Activated CD8-positive, alpha-beta memory T cell treated with anti-CD3 and anti-CD28 coated beads, Interleukin-2, amount 10 ng/mL, durations not matched to agents 7 days and 5 days (primary cell): ENCODE measurements at regions not wholly inside any gene's neighbourhood (a gene's known extent, or its start where the extent isn't known, plus 50 kb on each side); places are given as distances from the start of the nearest gene placed in this dataset.

Experiments
- ATAC-seq: fragments of 150-1000 bp; cut with Tn5 transposase; one replicate; pipeline ENCODE4 v1.10.0; 2021; ENCODE audit warnings: moderate library complexity
- CTCF ChIA-PET: fragments of 350-600 bp; sonication (Branson Sonifier 250); formaldehyde crosslinking; loops from one replicate; lab custom pipeline; 2021; ENCODE audit warnings: antibody characterized with exemption; lab: Charles Lee
- DNase-seq: peaks from one replicate; pipeline ENCODE4 v3.0.0-alpha.2; 2020
- H3K27ac Mint-ChIP-seq: one replicate; pipeline ENCODE4 v1.8.0; 2021; ENCODE audit warnings: mild to moderate bottlenecking, mixed read lengths
- H3K27me3 Mint-ChIP-seq: one replicate; pipeline ENCODE4 v1.8.0; 2021; ENCODE audit warnings: mixed read lengths
- H3K36me3 Mint-ChIP-seq: one replicate; pipeline ENCODE4 v1.8.0; 2021; ENCODE audit warnings: mild to moderate bottlenecking, mixed read lengths
- H3K4me1 Mint-ChIP-seq: one replicate; pipeline ENCODE4 v1.8.0; 2021; ENCODE audit warnings: mixed read lengths
- H3K4me3 Mint-ChIP-seq: one replicate; pipeline ENCODE4 v1.8.0; 2021; ENCODE audit warnings: mild to moderate bottlenecking, moderate library complexity, mixed read lengths
- H3K9me3 Mint-ChIP-seq: one replicate; pipeline ENCODE4 v1.8.0; 2022; ENCODE audit warnings: low read depth, mixed read lengths

- ATAC-seq: no peak
- Mint-ChIP-seq H3K27me3 (no peaks in the 10 kb centered on the region), H3K9me3 (peaks cover 10% of the 10 kb centered on the region), H3K36me3 (no peaks in the 10 kb centered on the region), H3K4me1 (no peaks in the 10 kb centered on the region), H3K4me3 (no peak overlapping the region), H3K27ac (no peak overlapping the region)
- DNase-seq: no peak
- CTCF ChIA-PET: no interaction called here
Observed at GRCh38 chr5:165913059-165913458, 2378.4 kb upstream of the WWC1 start.

- no peak for DNase-seq
- no peak for ATAC-seq
- CTCF ChIA-PET: no interaction called here
- H3K36me3 Mint-ChIP-seq: no peaks in the 10 kb centered on the region
- no peaks in the 10 kb centered on the region for H3K4me1 Mint-ChIP-seq
- H3K4me3 Mint-ChIP-seq: no peak overlapping the region
- no peaks in the 10 kb centered on the region for H3K27me3 Mint-ChIP-seq
- peaks cover 13% of the 10 kb centered on the region for H3K9me3 Mint-ChIP-seq
- no peak overlapping the region for H3K27ac Mint-ChIP-seq
Observed at GRCh38 chr5:165914456-165914855, 2377.0 kb upstream of the WWC1 start.

- Mint-ChIP-seq H3K27ac (no peak overlapping the region), H3K36me3 (no peaks in the 10 kb centered on the region), H3K4me3 (no peak overlapping the region), H3K27me3 (no peaks in the 10 kb centered on the region), H3K4me1 (no peaks in the 10 kb centered on the region), H3K9me3 (peaks cover 7% of the 10 kb centered on the region)
- no peak for DNase-seq
- CTCF ChIA-PET: no interaction called here
- no peak for ATAC-seq
Observed at GRCh38 chr5:165919196-165919595, 2372.2 kb upstream of the WWC1 start.

GRCh38 chr5:165920655-165921054, 2370.8 kb upstream of the WWC1 start:
- H3K36me3 Mint-ChIP-seq: no peaks in the 10 kb centered on the region
- CTCF ChIA-PET: no interaction called here

GRCh38 chr5:165928971-165929370, 2362.5 kb upstream of the WWC1 start:
- DNase-seq: no peak
- no peak for ATAC-seq
- no peaks in the 10 kb centered on the region for H3K4me1 Mint-ChIP-seq
- H3K4me3 Mint-ChIP-seq: no peak overlapping the region
- no peaks in the 10 kb centered on the region for H3K27me3 Mint-ChIP-seq
- H3K36me3 Mint-ChIP-seq: no peaks in the 10 kb centered on the region
- CTCF ChIA-PET: no interaction called here
- H3K9me3 Mint-ChIP-seq: peaks cover 13% of the 10 kb centered on the region
- no peak overlapping the region for H3K27ac Mint-ChIP-seq

More at GRCh38 chr5:165920655-165921054, 2370.8 kb upstream of the WWC1 start:
- H3K27me3 Mint-ChIP-seq: no peaks in the 10 kb centered on the region
- no peak overlapping the region for H3K27ac Mint-ChIP-seq
- ATAC-seq: no peak
- DNase-seq: no peak
- H3K9me3 Mint-ChIP-seq: peaks cover 7% of the 10 kb centered on the region
- no peak overlapping the region for H3K4me3 Mint-ChIP-seq
- H3K4me1 Mint-ChIP-seq: no peaks in the 10 kb centered on the region

GRCh38 chr5:165940541-165940940, 2350.9 kb upstream of the WWC1 start:
- Mint-ChIP-seq H3K36me3 (no peaks in the 10 kb centered on the region), H3K27me3 (no peaks in the 10 kb centered on the region)
- DNase-seq: no peak

GRCh38 chr5:165956854-165957253, 2334.6 kb upstream of the WWC1 start:
- H3K4me3 Mint-ChIP-seq: no peak overlapping the region
- H3K4me1 Mint-ChIP-seq: no peaks in the 10 kb centered on the region
- H3K36me3 Mint-ChIP-seq: no peaks in the 10 kb centered on the region
- H3K27ac Mint-ChIP-seq: no peak overlapping the region
- DNase-seq (no peak), ATAC-seq (no peak)
- no peaks in the 10 kb centered on the region for H3K27me3 Mint-ChIP-seq
- peaks cover 4% of the 10 kb centered on the region for H3K9me3 Mint-ChIP-seq
- CTCF ChIA-PET: no interaction called here

More at GRCh38 chr5:165940541-165940940, 2350.9 kb upstream of the WWC1 start:
- Mint-ChIP-seq H3K4me1 (no peaks in the 10 kb centered on the region), H3K27ac (no peak overlapping the region), H3K9me3 (peaks cover 9% of the 10 kb centered on the region), H3K4me3 (no peak overlapping the region)
- ATAC-seq: no peak
- CTCF ChIA-PET: no interaction called here

- CTCF ChIA-PET: interaction anchor here (0.9 kb wide), 1 partner anchor 9 kb away, joined by 3 read pairs; no protein-coding TSS in a partner anchor
Observed at GRCh38 chr5:165981671-165982070, 2309.8 kb upstream of the WWC1 start.

GRCh38 chr5:165996201-165996875, 2295.1 kb upstream of the WWC1 start:
- no peaks in the 10 kb centered on the region for H3K27me3 Mint-ChIP-seq
- H3K4me1 Mint-ChIP-seq: no peaks in the 10 kb centered on the region
- no peaks in the 10 kb centered on the region for H3K36me3 Mint-ChIP-seq
- H3K27ac Mint-ChIP-seq: no peak overlapping the region
- CTCF ChIA-PET: no interaction called here
- H3K4me3 Mint-ChIP-seq: no peak overlapping the region
- ATAC-seq: no peak
- DNase-seq: no peak
- peaks cover 14% of the 10 kb centered on the region for H3K9me3 Mint-ChIP-seq

More at GRCh38 chr5:165981671-165982070, 2309.8 kb upstream of the WWC1 start:
- no peak overlapping the region for H3K27ac Mint-ChIP-seq
- ATAC-seq (no peak), DNase-seq (no peak)
- H3K4me3 Mint-ChIP-seq: no peak overlapping the region
- no peaks in the 10 kb centered on the region for H3K27me3 Mint-ChIP-seq
- no peaks in the 10 kb centered on the region for H3K4me1 Mint-ChIP-seq
- peaks cover 6% of the 10 kb centered on the region for H3K9me3 Mint-ChIP-seq
- H3K36me3 Mint-ChIP-seq: no peaks in the 10 kb centered on the region

GRCh38 chr5:165999693-166000320, 2291.6 kb upstream of the WWC1 start:
- Mint-ChIP-seq H3K4me3 (no peak overlapping the region), H3K27ac (no peak overlapping the region), H3K36me3 (no peaks in the 10 kb centered on the region), H3K4me1 (no peaks in the 10 kb centered on the region), H3K9me3 (peaks cover 11% of the 10 kb centered on the region), H3K27me3 (no peaks in the 10 kb centered on the region)
- CTCF ChIA-PET: no interaction called here
- ATAC-seq (no peak), DNase-seq (no peak)

GRCh38 chr5:166004006-166004405, 2287.4 kb upstream of the WWC1 start:
- ATAC-seq: no peak

GRCh38 chr5:166013415-166013814, 2278.0 kb upstream of the WWC1 start:
- no peaks in the 10 kb centered on the region for H3K27me3 Mint-ChIP-seq
- peaks cover 3% of the 10 kb centered on the region for H3K9me3 Mint-ChIP-seq
- H3K36me3 Mint-ChIP-seq: no peaks in the 10 kb centered on the region
- H3K27ac Mint-ChIP-seq: no peak overlapping the region
- no peak for DNase-seq
- CTCF ChIA-PET: no interaction called here
- no peak overlapping the region for H3K4me3 Mint-ChIP-seq
- H3K4me1 Mint-ChIP-seq: no peaks in the 10 kb centered on the region
- no peak for ATAC-seq

More at GRCh38 chr5:166004006-166004405, 2287.4 kb upstream of the WWC1 start:
- Mint-ChIP-seq H3K36me3 (no peaks in the 10 kb centered on the region), H3K27me3 (no peaks in the 10 kb centered on the region), H3K9me3 (peaks cover 5% of the 10 kb centered on the region), H3K4me3 (no peak overlapping the region), H3K27ac (no peak overlapping the region), H3K4me1 (no peaks in the 10 kb centered on the region)
- no peak for DNase-seq
- CTCF ChIA-PET: no interaction called here

GRCh38 chr5:166014256-166014655, 2277.2 kb upstream of the WWC1 start:
- CTCF ChIA-PET: no interaction called here
- Mint-ChIP-seq H3K4me1 (no peaks in the 10 kb centered on the region), H3K27ac (no peak overlapping the region), H3K4me3 (no peak overlapping the region), H3K9me3 (peaks cover 3% of the 10 kb centered on the region), H3K36me3 (no peaks in the 10 kb centered on the region), H3K27me3 (no peaks in the 10 kb centered on the region)
- DNase-seq: no peak
- ATAC-seq: no peak

GRCh38 chr5:166018716-166019115, 2272.7 kb upstream of the WWC1 start:
- Mint-ChIP-seq H3K27me3 (no peaks in the 10 kb centered on the region), H3K9me3 (peaks cover 6% of the 10 kb centered on the region), H3K27ac (no peak overlapping the region), H3K4me1 (no peaks in the 10 kb centered on the region), H3K4me3 (no peak overlapping the region), H3K36me3 (no peaks in the 10 kb centered on the region)
- ATAC-seq (no peak), DNase-seq (no peak)
- CTCF ChIA-PET: no interaction called here
